Kidney (tissue), 13 donors: ENCODE measurements at regions not wholly inside any gene's neighbourhood (a gene's known extent, or its start where the extent isn't known, plus 50 kb on each side); places are given as distances from the start of the nearest gene placed in this dataset.

Experiments used
- DNase-seq, 5 donors: peaks; one replicate each; pipeline ENCODE4 v3.0.0-alpha.2; 2013 to 2020
- FAIRE-seq: peaks from 2 replicates; lab custom pipeline; 2012; peaks lifted over from hg19 to GRCh38; lab: Jason Lieb, UNC
- H3K27ac ChIP-seq, 2 donors: one replicate each; pipeline ENCODE4 v1.7.0; 2013; ENCODE audit warnings: low read depth in 2 of 2, low read length in 2 of 2, inconsistent platforms in 1 of 2
- H3K27me3 ChIP-seq: one replicate; pipeline ENCODE4 v1.7.1; 2013; ENCODE audit warnings: low read length, inconsistent platforms; ENCODE audit not compliant: control insufficient read depth, insufficient read depth
- H3K36me3 ChIP-seq, 3 donors: one replicate each; pipeline versions ENCODE4 v1.7.0 to v1.7.1; 2013; ENCODE audit warnings: low read length in 3 of 3, control low read depth in 1 of 3, inconsistent platforms in 1 of 3; ENCODE audit not compliant: insufficient read depth in 3 of 3, control insufficient read depth in 2 of 3
- H3K4me1 ChIP-seq, 3 donors: one replicate each; pipeline versions ENCODE4 v1.7.0 to v1.7.1; 2013; ENCODE audit warnings: low read length in 3 of 3, inconsistent platforms in 1 of 3, low read depth in 1 of 3; ENCODE audit not compliant: control insufficient read depth in 2 of 3, insufficient read depth in 2 of 3
- H3K4me3 ChIP-seq, 3 donors: one replicate each; pipeline versions ENCODE4 v1.7.0 to v1.8.1; 2013; ENCODE audit warnings: low read length in 3 of 3, control low read depth in 1 of 3, inconsistent platforms in 1 of 3
- H3K9ac ChIP-seq, 3 donors: one replicate each; pipeline versions ENCODE4 v1.7.0 to v1.7.1; 2013; ENCODE audit warnings: low read length in 3 of 3, control low read depth in 1 of 3, inconsistent platforms in 1 of 3
- H3K9me3 ChIP-seq, 3 donors: one replicate each; pipeline versions ENCODE4 v1.7.0 to v1.7.1; 2013; ENCODE audit warnings: low read length in 3 of 3, control low read depth in 1 of 3, inconsistent platforms in 1 of 3; ENCODE audit not compliant: control insufficient read depth in 2 of 3, insufficient read depth in 1 of 3
- CTCF ChIP-seq: IDR thresholded peaks from 3 replicates; pipeline ENCODE4 v1.5.1; 2012; ENCODE audit warnings: mild to moderate bottlenecking, moderate library complexity, borderline replicate concordance; ENCODE audit not compliant: insufficient read depth; ENCODE audit errors: extremely low read depth
- intact Hi-C: fragments of 100-400 bp; cut with DNase I; formaldehyde crosslinking; loops from one replicate; pipeline ENCODE4 v1.11.1; 2022
- donor health status: control.
- donor health status: control.
- donor health status: control.
- donor health status: control.
- donor health status: control.
- donor health status: DM: yes; HTN: yes; CAD: no.
- donor health status: Normal renal cell carcinoma (clear cell type).

GRCh38 chr1:37261129-37261528 lies 213.3 kb upstream of the ZC3H12A start:
- peaks cover 2% of the 10 kb centered on the region for H3K27me3 ChIP-seq
- H3K4me3 ChIP-seq = no peak overlapping the region
- H3K36me3 ChIP-seq = no peaks in the 10 kb centered on the region
- FAIRE-seq (no peak), DNase-seq (no peak)
- intact Hi-C loops = no loop called here
- no peaks in the 10 kb centered on the region for H3K4me1 ChIP-seq
- TF ChIP-seq CTCF = no peak
- H3K9ac ChIP-seq = no peak overlapping the region
- H3K9me3 ChIP-seq = peaks cover 0 to 6% (median 0%) of the 10 kb centered on the region in 3 donors
- H3K27ac ChIP-seq = no peak overlapping the region

GRCh38 chr1:37262439-37263170 lies 211.8 kb upstream of the ZC3H12A start:
- peaks cover 2% of the 10 kb centered on the region for H3K27me3 ChIP-seq
- FAIRE-seq = no peak
- intact Hi-C loops = no loop called here

GRCh38 chr1:37265156-37265555 lies 209.2 kb upstream of the ZC3H12A start:
- Histone ChIP-seq H3K9ac (no peak overlapping the region), H3K4me1 (no peaks in the 10 kb centered on the region), H3K27ac (no peak overlapping the region), H3K9me3 (peaks cover 0 to 6% (median 0%) of the 10 kb centered on the region in 3 donors), H3K4me3 (no peak overlapping the region), H3K36me3 (no peaks in the 10 kb centered on the region), H3K27me3 (no peaks in the 10 kb centered on the region)
- FAIRE-seq (no peak), DNase-seq (no peak)
- no peak for TF ChIP-seq CTCF
- intact Hi-C loops = no loop called here

More at GRCh38 chr1:37262439-37263170, 211.8 kb upstream of the ZC3H12A start:
- Histone ChIP-seq H3K36me3 (no peaks in the 10 kb centered on the region), H3K4me3 (no peak overlapping the region), H3K9ac (no peak overlapping the region), H3K27ac (no peak overlapping the region), H3K4me1 (no peaks in the 10 kb centered on the region), H3K9me3 (peaks cover 0 to 6% (median 0%) of the 10 kb centered on the region in 3 donors)
- no peak for TF ChIP-seq CTCF
- no peak for DNase-seq
